ENCODE measurements at regions not wholly inside any gene's neighbourhood (a gene's known extent, or its start where the extent isn't known, plus 50 kb on each side); places are given as distances from the start of the nearest gene placed in this dataset.

GRCh38 chr5:57839437-57840079 is 356.9 kb upstream of the ACTBL2 start:
- no peak for DNase-seq (ENCODE audit: low read depth)

GRCh38 chr5:57839025-57839424 is 356.4 kb upstream of the ACTBL2 start:
- DNase-seq (ENCODE audit: low read depth) = no peak
- no peak overlapping the region for H3K4me3 ChIP-seq (ENCODE audit: low read depth, low read length)
- no peak for TF ChIP-seq CTCF (IDR thresholded peaks at IDR 0.05; ENCODE audit: insufficient read depth, low read depth, low read length)

More at GRCh38 chr5:57839437-57840079, 356.9 kb upstream of the ACTBL2 start:
- H3K4me3 ChIP-seq (ENCODE audit: low read depth, low read length) = no peak overlapping the region
- TF ChIP-seq CTCF (IDR thresholded peaks at IDR 0.05; ENCODE audit: insufficient read depth, low read depth, low read length) = no peak

- no peak for TF ChIP-seq CTCF (IDR thresholded peaks at IDR 0.05; ENCODE audit: insufficient read depth, low read depth, low read length)
- H3K4me3 ChIP-seq (ENCODE audit: low read depth, low read length) = no peak overlapping the region
- DNase-seq (ENCODE audit: low read depth) = no peak
These were observed 354.3 kb upstream of the ACTBL2 start for GRCh38 chr5:57836921-57837320.

GRCh38 chr5:57836331-57836730 is 353.7 kb upstream of the ACTBL2 start:
- DNase-seq (ENCODE audit: low read depth) = no peak
- H3K4me3 ChIP-seq (ENCODE audit: low read depth, low read length) = no peak overlapping the region
- TF ChIP-seq CTCF (IDR thresholded peaks at IDR 0.05; ENCODE audit: insufficient read depth, low read depth, low read length) = no peak

- DNase-seq (ENCODE audit: low read depth) = peak; percentile 57
- no peak for TF ChIP-seq CTCF (IDR thresholded peaks at IDR 0.05; ENCODE audit: insufficient read depth, low read depth, low read length)
These were observed 352.4 kb upstream of the ACTBL2 start for GRCh38 chr5:57834829-57835608.

GRCh38 chr5:57833489-57833888 is 350.9 kb upstream of the ACTBL2 start:
- no peak overlapping the region for H3K4me3 ChIP-seq (ENCODE audit: low read depth, low read length)
- no peak for TF ChIP-seq CTCF (IDR thresholded peaks at IDR 0.05; ENCODE audit: insufficient read depth, low read depth, low read length)
- DNase-seq (ENCODE audit: low read depth) = no peak

More at GRCh38 chr5:57834829-57835608, 352.4 kb upstream of the ACTBL2 start:
- no peak overlapping the region for H3K4me3 ChIP-seq (ENCODE audit: low read depth, low read length)
